OCI-LY7 (cell line): ENCODE measurements at regions not wholly inside any gene's neighbourhood (a gene's known extent, or its start where the extent isn't known, plus 50 kb on each side); places are given as distances from the start of the nearest gene placed in this dataset.

Source experiments
- CTCF ChIP-seq: fragments of 200-600 bp; sonication (generic); conservative IDR thresholded peaks from 2 replicates; pipeline ENCODE4 v1.5.1; 2014; ENCODE audit warnings: mild to moderate bottlenecking, antibody characterized with exemption, low read length, moderate library complexity, mixed read lengths
- EZH2phosphoT487 ChIP-seq: fragments of 200-600 bp; sonication (generic); IDR thresholded peaks from 2 replicates; pipeline ENCODE4 v1.6.1; 2018; ENCODE audit warnings: low read depth, borderline replicate concordance, mild to moderate bottlenecking, mixed run types, antibody characterized with exemption, low read length, moderate library complexity, mixed read lengths

GRCh38 chr12:113697104-113697503 is 225.4 kb upstream of the LHX5 start:
- TF ChIP-seq CTCF (no peak), EZH2phosphoT487 (no peak)
